DMS153 treated with DMSO at 0.1 percent for 48 hours (cell line): ENCODE measurements at regions not wholly inside any gene's neighbourhood (a gene's known extent, or its start where the extent isn't known, plus 50 kb on each side); places are given as distances from the start of the nearest gene placed in this dataset.
A peak's percentile ranks its signal among the peaks of the same experiment; 100 is the strongest.

Experiments
- DNase-seq: peaks from one replicate; lab custom pipeline; 2025; ENCODE audit not compliant: unreplicated experiment; lab: John Stamatoyannopoulos, UW

GRCh38 chr18:39555496-39555895 is 1989.9 kb upstream of the CELF4 start:
- DNase-seq: no peak

GRCh38 chr18:39550701-39551100 is 1985.1 kb upstream of the CELF4 start:
- no peak for DNase-seq

- no peak for DNase-seq
These were observed 1983.5 kb upstream of the CELF4 start for GRCh38 chr18:39549144-39549543.

GRCh38 chr18:39531659-39532058 is 1966.1 kb upstream of the CELF4 start:
- DNase-seq: no peak

- DNase-seq: no peak
These were observed 1963.8 kb upstream of the CELF4 start for GRCh38 chr18:39529358-39529757.

GRCh38 chr18:39527465-39527864 is 1961.9 kb upstream of the CELF4 start:
- DNase-seq: no peak

- DNase-seq: no peak
These were observed 1958.8 kb upstream of the CELF4 start for GRCh38 chr18:39524370-39524769.

- no peak for DNase-seq
These were observed 1957.7 kb upstream of the CELF4 start for GRCh38 chr18:39523281-39523680.

GRCh38 chr18:39521164-39521563 is 1955.6 kb upstream of the CELF4 start:
- DNase-seq: no peak

- no peak for DNase-seq
These were observed 1954.1 kb upstream of the CELF4 start for GRCh38 chr18:39519741-39520140.

- no peak for DNase-seq
These were observed 1949.7 kb upstream of the CELF4 start for GRCh38 chr18:39515299-39515698.

GRCh38 chr18:39513186-39513585 is 1947.6 kb upstream of the CELF4 start:
- no peak for DNase-seq

GRCh38 chr18:39506581-39507330 is 1941.2 kb upstream of the CELF4 start:
- no peak for DNase-seq

GRCh38 chr18:39500306-39500705 is 1934.7 kb upstream of the CELF4 start:
- no peak for DNase-seq

- DNase-seq: no peak
These were observed 1932.2 kb upstream of the CELF4 start for GRCh38 chr18:39497821-39498220.

- no peak for DNase-seq
These were observed 1931.4 kb upstream of the CELF4 start for GRCh38 chr18:39496986-39497385.

GRCh38 chr18:39494211-39494896 is 1928.8 kb upstream of the CELF4 start:
- DNase-seq: no peak

- no peak for DNase-seq
These were observed 1925.8 kb upstream of the CELF4 start for GRCh38 chr18:39491408-39491807.

GRCh38 chr18:39489431-39489830 is 1923.8 kb upstream of the CELF4 start:
- DNase-seq: no peak

GRCh38 chr18:39487932-39488331 is 1922.3 kb upstream of the CELF4 start:
- DNase-seq: peak; percentile 9

- DNase-seq: no peak
These were observed 1920.7 kb upstream of the CELF4 start for GRCh38 chr18:39486268-39486667.

- no peak for DNase-seq
These were observed 1920.1 kb upstream of the CELF4 start for GRCh38 chr18:39485696-39486095.

GRCh38 chr18:39481281-39481680 is 1915.7 kb upstream of the CELF4 start:
- DNase-seq: no peak
